HG03565 (cell line): ENCODE measurements at regions not wholly inside any gene's neighbourhood (a gene's known extent, or its start where the extent isn't known, plus 50 kb on each side); places are given as distances from the start of the nearest gene placed in this dataset.
A peak's percentile ranks its signal among the peaks of the same experiment; 100 is the strongest.
"Not testable (repeated sequence)": the region's sequence is repeated elsewhere in the genome, so short reads cannot be mapped to it uniquely, and the experiment has no call there.

ENCODE experiments used
- ATAC-seq: cut with Tn5 transposase; IDR thresholded peaks from one replicate; pipeline ENCODE4 v1.9.1; 2021; ENCODE audit warnings: mild to moderate bottlenecking, moderate library complexity; ENCODE audit not compliant: unreplicated experiment

GRCh38 chr10:52533986-52534385 is 219.9 kb downstream of the DKK1 start:
- ATAC-seq: no peak

GRCh38 chr10:52539463-52539862 is 225.4 kb downstream of the DKK1 start:
- no peak for ATAC-seq

GRCh38 chr10:52540479-52540984 is 226.5 kb downstream of the DKK1 start:
- no peak for ATAC-seq

- no peak for ATAC-seq
Observed at GRCh38 chr10:52541006-52541473, 227.0 kb downstream of the DKK1 start.

- ATAC-seq: no peak
Observed at GRCh38 chr10:52542906-52543305, 228.8 kb downstream of the DKK1 start.

- no peak for ATAC-seq
Observed at GRCh38 chr10:52551046-52551445, 221.5 kb downstream of the MBL2 start.

GRCh38 chr10:52558090-52558489 is 214.5 kb downstream of the MBL2 start:
- ATAC-seq: peak; percentile 93

GRCh38 chr10:52561322-52561721 is 211.3 kb downstream of the MBL2 start:
- ATAC-seq: no peak

GRCh38 chr10:52563360-52563759 is 209.2 kb downstream of the MBL2 start:
- no peak for ATAC-seq

GRCh38 chr10:52566471-52567246 is 205.9 kb downstream of the MBL2 start:
- no peak for ATAC-seq

- ATAC-seq: no peak
Observed at GRCh38 chr10:52567247-52567580, 205.4 kb downstream of the MBL2 start.

GRCh38 chr10:52568309-52568708 is 204.3 kb downstream of the MBL2 start:
- no peak for ATAC-seq

GRCh38 chr10:52570490-52570889 is 202.1 kb downstream of the MBL2 start:
- ATAC-seq: no peak

- no peak for ATAC-seq
Observed at GRCh38 chr10:52571018-52571417, 201.6 kb downstream of the MBL2 start.

- no peak for ATAC-seq
Observed at GRCh38 chr10:52571516-52572182, 200.9 kb downstream of the MBL2 start.

- ATAC-seq: no peak
Observed at GRCh38 chr10:52573347-52573746, 199.2 kb downstream of the MBL2 start.

- ATAC-seq: no peak
Observed at GRCh38 chr10:52574697-52575096, 197.9 kb downstream of the MBL2 start.

- no peak for ATAC-seq
Observed at GRCh38 chr10:52577047-52577446, 195.5 kb downstream of the MBL2 start.

GRCh38 chr10:52578871-52579405 is 193.6 kb downstream of the MBL2 start:
- ATAC-seq: no peak

- ATAC-seq: not testable (repeated sequence)
Observed at GRCh38 chr10:52581636-52582035, 190.9 kb downstream of the MBL2 start.

GRCh38 chr10:52583336-52583735 is 189.2 kb downstream of the MBL2 start:
- ATAC-seq: no peak

GRCh38 chr10:52586710-52587109 is 185.9 kb downstream of the MBL2 start:
- no peak for ATAC-seq
